WTC11 (cell line): ENCODE measurements at regions not wholly inside any gene's neighbourhood (a gene's known extent, or its start where the extent isn't known, plus 50 kb on each side); places are given as distances from the start of the nearest gene placed in this dataset.

Experiments
- TEAD4 ChIP-seq: sonication (generic); formaldehyde crosslinking; IDR thresholded peaks from 2 replicates; pipeline ENCODE4 v1.8.0; 2022; ENCODE audit warnings: mild to moderate bottlenecking, missing genetic modification reagents
- TF ChIP-seq, protein P1 (sequence below): sonication (generic); formaldehyde crosslinking; IDR thresholded peaks from 2 replicates; pipeline ENCODE4 v1.8.1; 2023; ENCODE audit warnings: mild to moderate bottlenecking, missing genetic modification reagents, borderline replicate concordance
- TF ChIP-seq, protein P2 (sequence below): sonication (generic); formaldehyde crosslinking; IDR thresholded peaks from 2 replicates; pipeline ENCODE4 v1.8.1; 2023; ENCODE audit warnings: mild to moderate bottlenecking, missing genetic modification reagents, moderate library complexity
- TF ChIP-seq, protein P3 (sequence below): fragments of 200-600 bp; IDR thresholded peaks from 2 replicates; pipeline ENCODE4 v1.8.0; 2022; ENCODE audit warnings: antibody characterized with exemption
- TF ChIP-seq, protein P4 (sequence below): sonication (generic); formaldehyde crosslinking; IDR thresholded peaks from 2 replicates; pipeline ENCODE4 v1.8.0; 2023; ENCODE audit warnings: missing genetic modification reagents
- TF ChIP-seq, protein P5 (sequence below): sonication (generic); formaldehyde crosslinking; conservative IDR thresholded peaks from 2 replicates; pipeline ENCODE4 v1.8.1; 2023; ENCODE audit warnings: mild to moderate bottlenecking, low read depth, missing genetic modification reagents, moderate library complexity
- TF ChIP-seq, protein P6 (sequence below): sonication (generic); formaldehyde crosslinking; conservative IDR thresholded peaks from 2 replicates; pipeline ENCODE4 v1.8.1; 2022; ENCODE audit warnings: mild to moderate bottlenecking, missing genetic modification reagents
- TF ChIP-seq, protein P7 (sequence below): sonication (generic); formaldehyde crosslinking; IDR thresholded peaks from 2 replicates; pipeline ENCODE4 v1.8.1; 2023; ENCODE audit warnings: mild to moderate bottlenecking, missing genetic modification reagents

DNA sequence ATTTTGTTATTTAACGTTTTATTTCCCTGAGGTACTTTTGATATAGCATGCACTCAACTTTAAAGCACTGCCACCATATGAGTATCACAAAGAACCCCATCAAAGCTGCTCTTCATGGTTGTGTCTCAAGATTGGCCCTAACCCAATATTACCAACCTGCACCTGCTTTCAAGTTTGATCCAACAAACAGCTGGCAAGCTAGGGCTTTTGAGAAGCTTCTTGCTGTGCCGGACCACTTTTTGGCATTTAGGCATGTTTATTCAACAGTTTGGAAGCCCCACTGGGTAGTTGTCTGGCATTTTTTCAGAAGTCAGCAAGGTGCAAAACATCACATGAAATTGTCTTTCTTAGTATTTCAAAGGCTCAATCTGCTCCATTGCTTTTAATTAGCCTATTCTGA, 137.2 kb upstream of the PLEKHA5 start:
- TF ChIP-seq, protein P1, sequence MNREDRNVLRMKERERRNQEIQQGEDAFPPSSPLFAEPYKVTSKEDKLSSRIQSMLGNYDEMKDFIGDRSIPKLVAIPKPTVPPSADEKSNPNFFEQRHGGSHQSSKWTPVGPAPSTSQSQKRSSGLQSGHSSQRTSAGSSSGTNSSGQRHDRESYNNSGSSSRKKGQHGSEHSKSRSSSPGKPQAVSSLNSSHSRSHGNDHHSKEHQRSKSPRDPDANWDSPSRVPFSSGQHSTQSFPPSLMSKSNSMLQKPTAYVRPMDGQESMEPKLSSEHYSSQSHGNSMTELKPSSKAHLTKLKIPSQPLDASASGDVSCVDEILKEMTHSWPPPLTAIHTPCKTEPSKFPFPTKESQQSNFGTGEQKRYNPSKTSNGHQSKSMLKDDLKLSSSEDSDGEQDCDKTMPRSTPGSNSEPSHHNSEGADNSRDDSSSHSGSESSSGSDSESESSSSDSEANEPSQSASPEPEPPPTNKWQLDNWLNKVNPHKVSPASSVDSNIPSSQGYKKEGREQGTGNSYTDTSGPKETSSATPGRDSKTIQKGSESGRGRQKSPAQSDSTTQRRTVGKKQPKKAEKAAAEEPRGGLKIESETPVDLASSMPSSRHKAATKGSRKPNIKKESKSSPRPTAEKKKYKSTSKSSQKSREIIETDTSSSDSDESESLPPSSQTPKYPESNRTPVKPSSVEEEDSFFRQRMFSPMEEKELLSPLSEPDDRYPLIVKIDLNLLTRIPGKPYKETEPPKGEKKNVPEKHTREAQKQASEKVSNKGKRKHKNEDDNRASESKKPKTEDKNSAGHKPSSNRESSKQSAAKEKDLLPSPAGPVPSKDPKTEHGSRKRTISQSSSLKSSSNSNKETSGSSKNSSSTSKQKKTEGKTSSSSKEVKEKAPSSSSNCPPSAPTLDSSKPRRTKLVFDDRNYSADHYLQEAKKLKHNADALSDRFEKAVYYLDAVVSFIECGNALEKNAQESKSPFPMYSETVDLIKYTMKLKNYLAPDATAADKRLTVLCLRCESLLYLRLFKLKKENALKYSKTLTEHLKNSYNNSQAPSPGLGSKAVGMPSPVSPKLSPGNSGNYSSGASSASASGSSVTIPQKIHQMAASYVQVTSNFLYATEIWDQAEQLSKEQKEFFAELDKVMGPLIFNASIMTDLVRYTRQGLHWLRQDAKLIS, result no peak
- TF ChIP-seq, protein P2, sequence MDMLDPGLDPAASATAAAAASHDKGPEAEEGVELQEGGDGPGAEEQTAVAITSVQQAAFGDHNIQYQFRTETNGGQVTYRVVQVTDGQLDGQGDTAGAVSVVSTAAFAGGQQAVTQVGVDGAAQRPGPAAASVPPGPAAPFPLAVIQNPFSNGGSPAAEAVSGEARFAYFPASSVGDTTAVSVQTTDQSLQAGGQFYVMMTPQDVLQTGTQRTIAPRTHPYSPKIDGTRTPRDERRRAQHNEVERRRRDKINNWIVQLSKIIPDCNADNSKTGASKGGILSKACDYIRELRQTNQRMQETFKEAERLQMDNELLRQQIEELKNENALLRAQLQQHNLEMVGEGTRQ (CRISPR knock-in tag), result no peak
- TF ChIP-seq, protein P3, sequence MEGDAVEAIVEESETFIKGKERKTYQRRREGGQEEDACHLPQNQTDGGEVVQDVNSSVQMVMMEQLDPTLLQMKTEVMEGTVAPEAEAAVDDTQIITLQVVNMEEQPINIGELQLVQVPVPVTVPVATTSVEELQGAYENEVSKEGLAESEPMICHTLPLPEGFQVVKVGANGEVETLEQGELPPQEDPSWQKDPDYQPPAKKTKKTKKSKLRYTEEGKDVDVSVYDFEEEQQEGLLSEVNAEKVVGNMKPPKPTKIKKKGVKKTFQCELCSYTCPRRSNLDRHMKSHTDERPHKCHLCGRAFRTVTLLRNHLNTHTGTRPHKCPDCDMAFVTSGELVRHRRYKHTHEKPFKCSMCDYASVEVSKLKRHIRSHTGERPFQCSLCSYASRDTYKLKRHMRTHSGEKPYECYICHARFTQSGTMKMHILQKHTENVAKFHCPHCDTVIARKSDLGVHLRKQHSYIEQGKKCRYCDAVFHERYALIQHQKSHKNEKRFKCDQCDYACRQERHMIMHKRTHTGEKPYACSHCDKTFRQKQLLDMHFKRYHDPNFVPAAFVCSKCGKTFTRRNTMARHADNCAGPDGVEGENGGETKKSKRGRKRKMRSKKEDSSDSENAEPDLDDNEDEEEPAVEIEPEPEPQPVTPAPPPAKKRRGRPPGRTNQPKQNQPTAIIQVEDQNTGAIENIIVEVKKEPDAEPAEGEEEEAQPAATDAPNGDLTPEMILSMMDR, result no peak
- TF ChIP-seq, protein P4, sequence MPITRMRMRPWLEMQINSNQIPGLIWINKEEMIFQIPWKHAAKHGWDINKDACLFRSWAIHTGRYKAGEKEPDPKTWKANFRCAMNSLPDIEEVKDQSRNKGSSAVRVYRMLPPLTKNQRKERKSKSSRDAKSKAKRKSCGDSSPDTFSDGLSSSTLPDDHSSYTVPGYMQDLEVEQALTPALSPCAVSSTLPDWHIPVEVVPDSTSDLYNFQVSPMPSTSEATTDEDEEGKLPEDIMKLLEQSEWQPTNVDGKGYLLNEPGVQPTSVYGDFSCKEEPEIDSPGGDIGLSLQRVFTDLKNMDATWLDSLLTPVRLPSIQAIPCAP (CRISPR knock-in tag), result no peak
- TF ChIP-seq TEAD4 (CRISPR knock-in tag), result no peak
- TF ChIP-seq, protein P5, sequence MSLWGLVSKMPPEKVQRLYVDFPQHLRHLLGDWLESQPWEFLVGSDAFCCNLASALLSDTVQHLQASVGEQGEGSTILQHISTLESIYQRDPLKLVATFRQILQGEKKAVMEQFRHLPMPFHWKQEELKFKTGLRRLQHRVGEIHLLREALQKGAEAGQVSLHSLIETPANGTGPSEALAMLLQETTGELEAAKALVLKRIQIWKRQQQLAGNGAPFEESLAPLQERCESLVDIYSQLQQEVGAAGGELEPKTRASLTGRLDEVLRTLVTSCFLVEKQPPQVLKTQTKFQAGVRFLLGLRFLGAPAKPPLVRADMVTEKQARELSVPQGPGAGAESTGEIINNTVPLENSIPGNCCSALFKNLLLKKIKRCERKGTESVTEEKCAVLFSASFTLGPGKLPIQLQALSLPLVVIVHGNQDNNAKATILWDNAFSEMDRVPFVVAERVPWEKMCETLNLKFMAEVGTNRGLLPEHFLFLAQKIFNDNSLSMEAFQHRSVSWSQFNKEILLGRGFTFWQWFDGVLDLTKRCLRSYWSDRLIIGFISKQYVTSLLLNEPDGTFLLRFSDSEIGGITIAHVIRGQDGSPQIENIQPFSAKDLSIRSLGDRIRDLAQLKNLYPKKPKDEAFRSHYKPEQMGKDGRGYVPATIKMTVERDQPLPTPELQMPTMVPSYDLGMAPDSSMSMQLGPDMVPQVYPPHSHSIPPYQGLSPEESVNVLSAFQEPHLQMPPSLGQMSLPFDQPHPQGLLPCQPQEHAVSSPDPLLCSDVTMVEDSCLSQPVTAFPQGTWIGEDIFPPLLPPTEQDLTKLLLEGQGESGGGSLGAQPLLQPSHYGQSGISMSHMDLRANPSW (CRISPR knock-in tag), result no peak
- TF ChIP-seq, protein P6, sequence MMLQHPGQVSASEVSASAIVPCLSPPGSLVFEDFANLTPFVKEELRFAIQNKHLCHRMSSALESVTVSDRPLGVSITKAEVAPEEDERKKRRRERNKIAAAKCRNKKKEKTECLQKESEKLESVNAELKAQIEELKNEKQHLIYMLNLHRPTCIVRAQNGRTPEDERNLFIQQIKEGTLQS (CRISPR knock-in tag), result no peak
- TF ChIP-seq, protein P7, sequence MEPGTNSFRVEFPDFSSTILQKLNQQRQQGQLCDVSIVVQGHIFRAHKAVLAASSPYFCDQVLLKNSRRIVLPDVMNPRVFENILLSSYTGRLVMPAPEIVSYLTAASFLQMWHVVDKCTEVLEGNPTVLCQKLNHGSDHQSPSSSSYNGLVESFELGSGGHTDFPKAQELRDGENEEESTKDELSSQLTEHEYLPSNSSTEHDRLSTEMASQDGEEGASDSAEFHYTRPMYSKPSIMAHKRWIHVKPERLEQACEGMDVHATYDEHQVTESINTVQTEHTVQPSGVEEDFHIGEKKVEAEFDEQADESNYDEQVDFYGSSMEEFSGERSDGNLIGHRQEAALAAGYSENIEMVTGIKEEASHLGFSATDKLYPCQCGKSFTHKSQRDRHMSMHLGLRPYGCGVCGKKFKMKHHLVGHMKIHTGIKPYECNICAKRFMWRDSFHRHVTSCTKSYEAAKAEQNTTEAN (CRISPR knock-in tag), result no peak
